Spleen (tissue), 7 donors: ENCODE measurements at regions not wholly inside any gene's neighbourhood (a gene's known extent, or its start where the extent isn't known, plus 50 kb on each side); places are given as distances from the start of the nearest gene placed in this dataset.
"Not testable (repeated sequence)": the region's sequence is repeated elsewhere in the genome, so short reads cannot be mapped to it uniquely, and the experiment has no call there.

Source experiments
- POLR2AphosphoS5 ChIP-seq, 3 donors: sonication (generic); formaldehyde crosslinking; IDR thresholded peaks; one replicate each; pipeline ENCODE4 v1.5.1; 2017; ENCODE audit warnings: antibody characterized with exemption in 3 of 3
- TF ChIP-seq, protein P1 (sequence below), 11 experiments: fragments of 200-600 bp in 7 of 11; fragments of 450-650 bp in 4 of 11; sonication (generic) in 4 of 11; IDR thresholded peaks in 8 of 11; conservative IDR thresholded peaks in 3 of 11; 1 replicate in 7 of 11; 2 replicates in 4 of 11; pipeline versions ENCODE4 v1.4.0 to v1.8.0; 2016 to 2021; ENCODE audit warnings: antibody characterized with exemption in 11 of 11, inconsistent platforms in 4 of 11, mild to moderate bottlenecking in 1 of 11
- donor health status: DM: no; HTN: no; CAD: no; lungs with moderate emphysema.
- donor health status: DM: no; HTN: no; CAD: no.
- donor health status: DM: no; HTN: no; CAD: no.

DNA sequence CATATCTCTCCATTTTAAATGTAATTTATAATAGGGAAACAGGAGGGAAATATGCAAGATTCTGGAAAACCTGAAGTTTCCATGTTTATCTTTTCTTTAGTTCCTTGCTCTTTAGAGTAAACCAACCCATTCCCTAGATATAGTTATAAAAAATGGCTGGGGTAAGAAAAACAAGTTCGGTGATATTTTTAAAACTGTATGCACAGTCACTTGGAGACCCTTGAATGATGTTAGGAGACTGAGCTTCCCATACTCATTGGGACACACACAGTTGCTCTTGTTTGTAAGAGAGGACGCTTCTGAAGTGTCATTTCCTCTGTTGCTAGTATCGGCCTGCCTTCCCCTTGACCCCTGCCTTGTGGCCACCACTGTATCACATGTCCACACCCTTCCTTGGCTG, 55.0 kb upstream of the NBPF9 start:
- TF ChIP-seq, protein P1, sequence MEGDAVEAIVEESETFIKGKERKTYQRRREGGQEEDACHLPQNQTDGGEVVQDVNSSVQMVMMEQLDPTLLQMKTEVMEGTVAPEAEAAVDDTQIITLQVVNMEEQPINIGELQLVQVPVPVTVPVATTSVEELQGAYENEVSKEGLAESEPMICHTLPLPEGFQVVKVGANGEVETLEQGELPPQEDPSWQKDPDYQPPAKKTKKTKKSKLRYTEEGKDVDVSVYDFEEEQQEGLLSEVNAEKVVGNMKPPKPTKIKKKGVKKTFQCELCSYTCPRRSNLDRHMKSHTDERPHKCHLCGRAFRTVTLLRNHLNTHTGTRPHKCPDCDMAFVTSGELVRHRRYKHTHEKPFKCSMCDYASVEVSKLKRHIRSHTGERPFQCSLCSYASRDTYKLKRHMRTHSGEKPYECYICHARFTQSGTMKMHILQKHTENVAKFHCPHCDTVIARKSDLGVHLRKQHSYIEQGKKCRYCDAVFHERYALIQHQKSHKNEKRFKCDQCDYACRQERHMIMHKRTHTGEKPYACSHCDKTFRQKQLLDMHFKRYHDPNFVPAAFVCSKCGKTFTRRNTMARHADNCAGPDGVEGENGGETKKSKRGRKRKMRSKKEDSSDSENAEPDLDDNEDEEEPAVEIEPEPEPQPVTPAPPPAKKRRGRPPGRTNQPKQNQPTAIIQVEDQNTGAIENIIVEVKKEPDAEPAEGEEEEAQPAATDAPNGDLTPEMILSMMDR (IDR thresholded peaks at IDR 0.05 in 8 of 11, conservative IDR thresholded peaks at IDR 0.05 in 3 of 11), result not testable (repeated sequence)
- TF ChIP-seq POLR2AphosphoS5 (IDR thresholded peaks at IDR 0.05), result not testable (repeated sequence)
